ENCODE measurements at regions not wholly inside any gene's neighbourhood (a gene's known extent, or its start where the extent isn't known, plus 50 kb on each side); places are given as distances from the start of the nearest gene placed in this dataset.

DNA sequence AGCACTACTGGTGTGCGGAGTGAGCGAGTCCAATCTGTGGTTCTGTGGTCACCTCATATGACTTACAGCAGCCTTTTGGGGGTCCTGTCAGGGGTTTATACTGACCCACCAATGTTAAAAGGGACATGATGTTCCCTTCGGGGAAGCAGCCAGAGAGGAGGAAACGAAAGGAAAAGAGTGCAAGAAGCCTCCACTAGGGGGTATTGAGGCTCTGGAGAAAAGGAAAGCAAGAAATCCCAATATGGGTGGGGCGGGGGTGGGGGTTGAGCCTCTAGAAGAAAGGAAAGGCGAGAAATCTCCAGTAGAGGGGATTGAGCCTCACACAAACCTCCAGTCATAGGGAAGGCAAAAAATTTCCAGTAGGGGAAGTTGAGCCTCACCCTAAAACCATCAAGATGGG lies 249.3 kb upstream of the ECI2 start:
- TF ChIP-seq, protein P1, sequence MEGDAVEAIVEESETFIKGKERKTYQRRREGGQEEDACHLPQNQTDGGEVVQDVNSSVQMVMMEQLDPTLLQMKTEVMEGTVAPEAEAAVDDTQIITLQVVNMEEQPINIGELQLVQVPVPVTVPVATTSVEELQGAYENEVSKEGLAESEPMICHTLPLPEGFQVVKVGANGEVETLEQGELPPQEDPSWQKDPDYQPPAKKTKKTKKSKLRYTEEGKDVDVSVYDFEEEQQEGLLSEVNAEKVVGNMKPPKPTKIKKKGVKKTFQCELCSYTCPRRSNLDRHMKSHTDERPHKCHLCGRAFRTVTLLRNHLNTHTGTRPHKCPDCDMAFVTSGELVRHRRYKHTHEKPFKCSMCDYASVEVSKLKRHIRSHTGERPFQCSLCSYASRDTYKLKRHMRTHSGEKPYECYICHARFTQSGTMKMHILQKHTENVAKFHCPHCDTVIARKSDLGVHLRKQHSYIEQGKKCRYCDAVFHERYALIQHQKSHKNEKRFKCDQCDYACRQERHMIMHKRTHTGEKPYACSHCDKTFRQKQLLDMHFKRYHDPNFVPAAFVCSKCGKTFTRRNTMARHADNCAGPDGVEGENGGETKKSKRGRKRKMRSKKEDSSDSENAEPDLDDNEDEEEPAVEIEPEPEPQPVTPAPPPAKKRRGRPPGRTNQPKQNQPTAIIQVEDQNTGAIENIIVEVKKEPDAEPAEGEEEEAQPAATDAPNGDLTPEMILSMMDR (IDR thresholded peaks at IDR 0.05), result no peak
- Mint-ChIP-seq H3K9me3 (ENCODE audit: unreplicated experiment) (peaks cover 19% of the 10 kb centered on the region), H3K27ac (ENCODE audit: unreplicated experiment) (no peak overlapping the region), H3K36me3 (ENCODE audit: unreplicated experiment) (peaks cover 6% of the 10 kb centered on the region), H3K4me3 (ENCODE audit: unreplicated experiment) (no peak overlapping the region), H3K27me3 (ENCODE audit: unreplicated experiment) (peaks cover 2% of the 10 kb centered on the region), H3K4me1 (ENCODE audit: unreplicated experiment) (peaks cover 10% of the 10 kb centered on the region)
- DNase-seq (ENCODE audit: extremely low spot score, unreplicated experiment), result no peak

DNA sequence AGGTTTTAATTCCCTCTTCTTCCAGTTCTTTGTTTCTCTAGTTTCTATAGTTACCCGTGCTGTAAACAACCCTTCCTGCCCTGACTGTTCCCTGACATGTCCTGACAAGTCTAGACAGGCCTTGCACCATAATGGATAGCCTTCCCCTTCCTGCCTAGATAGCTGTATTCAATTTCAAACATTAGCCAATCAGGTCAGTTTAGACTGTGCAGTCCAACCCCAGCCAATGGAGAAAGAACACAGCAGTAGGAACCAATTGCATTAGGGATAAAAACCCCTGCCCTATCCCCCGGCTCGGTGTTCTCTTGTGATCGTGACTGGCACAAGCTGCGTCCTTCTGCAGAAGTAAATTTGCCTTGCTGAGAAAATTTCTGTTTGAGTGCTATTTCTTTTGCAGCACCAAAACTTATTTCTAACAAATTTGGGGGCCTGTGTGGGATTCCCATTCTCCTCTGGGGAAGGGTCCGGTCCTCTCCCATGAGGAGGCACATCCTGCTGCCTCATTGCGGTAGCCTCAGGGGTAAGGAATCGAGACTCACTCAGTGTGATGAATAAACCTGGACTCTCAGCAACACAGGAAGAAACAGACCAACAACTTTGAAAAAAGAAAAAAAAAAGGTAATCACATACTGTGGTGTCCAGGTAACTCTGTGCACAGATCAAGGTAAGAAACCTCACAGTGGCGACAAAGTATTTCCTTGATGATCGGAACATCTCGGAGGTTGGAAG lies 248.7 kb upstream of the ECI2 start:
- no peak overlapping the region for H3K27ac Mint-ChIP-seq (ENCODE audit: unreplicated experiment)
- peaks cover 10% of the 10 kb centered on the region for H3K4me1 Mint-ChIP-seq (ENCODE audit: unreplicated experiment)
- H3K4me3 Mint-ChIP-seq (ENCODE audit: unreplicated experiment), result no peak overlapping the region
- peaks cover 20% of the 10 kb centered on the region for H3K9me3 Mint-ChIP-seq (ENCODE audit: unreplicated experiment)
- TF ChIP-seq, protein P1 (IDR thresholded peaks at IDR 0.05), result no peak
- H3K36me3 Mint-ChIP-seq (ENCODE audit: unreplicated experiment), result peaks cover 6% of the 10 kb centered on the region
- DNase-seq (ENCODE audit: extremely low spot score, unreplicated experiment), result no peak
- peaks cover 3% of the 10 kb centered on the region for H3K27me3 Mint-ChIP-seq (ENCODE audit: unreplicated experiment)

DNA sequence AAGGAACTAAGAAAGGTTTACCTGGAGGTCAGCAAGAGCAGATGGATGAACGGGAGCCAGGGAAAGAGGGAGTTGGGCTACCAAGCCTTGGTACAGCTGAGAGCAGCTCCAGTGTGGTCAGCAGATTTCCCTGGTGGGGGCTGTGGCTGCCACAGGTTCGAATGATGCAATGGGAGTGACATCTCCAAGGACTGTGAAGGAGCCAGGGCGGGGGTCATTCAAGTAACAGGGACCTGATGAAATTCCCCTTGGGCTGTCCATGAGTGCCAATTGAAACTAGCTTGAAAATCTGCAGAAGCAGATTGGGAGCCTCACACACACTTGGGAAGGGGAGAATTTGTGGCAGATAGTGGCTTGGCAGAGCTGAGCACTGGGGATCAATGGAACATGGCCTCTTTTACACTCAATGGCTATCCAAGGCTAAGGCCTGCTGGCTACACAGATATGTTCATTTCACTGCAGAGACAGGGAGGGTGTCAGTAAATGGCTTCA lies 247.0 kb upstream of the ECI2 start:
- no peak overlapping the region for H3K27ac Mint-ChIP-seq (ENCODE audit: unreplicated experiment)
- H3K36me3 Mint-ChIP-seq (ENCODE audit: unreplicated experiment), result peaks cover 6% of the 10 kb centered on the region
- no peak for DNase-seq (ENCODE audit: extremely low spot score, unreplicated experiment)
- peaks cover 24% of the 10 kb centered on the region for H3K9me3 Mint-ChIP-seq (ENCODE audit: unreplicated experiment)
- H3K4me3 Mint-ChIP-seq (ENCODE audit: unreplicated experiment), result no peak overlapping the region
- TF ChIP-seq, protein P1 (IDR thresholded peaks at IDR 0.05), result no peak
- peaks cover 7% of the 10 kb centered on the region for H3K27me3 Mint-ChIP-seq (ENCODE audit: unreplicated experiment)
- no peaks in the 10 kb centered on the region for H3K4me1 Mint-ChIP-seq (ENCODE audit: unreplicated experiment)

DNA sequence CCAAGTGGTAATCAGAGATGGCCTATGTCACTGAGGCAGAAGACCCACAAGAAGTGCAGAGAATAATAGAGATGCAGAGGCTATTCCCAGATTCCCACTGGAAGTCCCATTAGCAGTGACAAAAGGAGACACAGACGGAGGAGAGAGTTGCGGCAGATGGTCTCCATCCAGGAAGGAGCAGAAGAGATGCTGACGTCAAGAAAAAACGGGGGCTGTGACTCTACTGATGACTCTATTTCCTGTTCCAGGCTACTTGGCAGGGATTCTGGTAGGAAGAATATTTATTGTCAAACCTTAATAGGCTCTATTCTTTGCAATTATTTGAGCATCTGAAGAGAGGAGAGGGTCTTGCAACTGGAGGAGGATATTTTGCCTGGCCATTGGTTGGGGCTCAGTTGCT lies 246.0 kb upstream of the ECI2 start:
- DNase-seq (ENCODE audit: extremely low spot score, unreplicated experiment), result no peak
- peaks cover 24% of the 10 kb centered on the region for H3K9me3 Mint-ChIP-seq (ENCODE audit: unreplicated experiment)
- TF ChIP-seq, protein P1 (IDR thresholded peaks at IDR 0.05), result no peak
- peaks cover 6% of the 10 kb centered on the region for H3K36me3 Mint-ChIP-seq (ENCODE audit: unreplicated experiment)
- H3K27me3 Mint-ChIP-seq (ENCODE audit: unreplicated experiment), result peaks cover 7% of the 10 kb centered on the region
- no peak overlapping the region for H3K27ac Mint-ChIP-seq (ENCODE audit: unreplicated experiment)
- no peaks in the 10 kb centered on the region for H3K4me1 Mint-ChIP-seq (ENCODE audit: unreplicated experiment)
- no peak overlapping the region for H3K4me3 Mint-ChIP-seq (ENCODE audit: unreplicated experiment)

DNA sequence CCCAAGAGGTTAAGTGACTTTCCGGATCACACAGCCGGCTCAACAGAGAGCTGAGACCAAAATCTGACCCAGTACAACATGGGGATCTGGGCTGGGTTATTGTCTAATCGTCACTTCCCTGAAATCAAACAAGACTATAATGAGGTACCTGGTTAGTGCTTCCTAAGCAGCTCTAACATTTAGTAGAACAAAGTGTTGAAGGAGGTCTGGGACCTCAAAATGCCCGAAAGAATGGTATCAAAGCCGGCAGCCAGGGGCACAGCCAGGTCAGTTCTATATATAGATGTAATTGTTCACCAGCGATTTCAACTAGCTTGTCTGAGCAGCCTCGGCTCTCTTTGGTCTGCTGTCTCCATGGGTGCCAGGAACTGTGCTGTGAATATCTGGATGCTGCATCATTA lies 245.5 kb upstream of the ECI2 start:
- Mint-ChIP-seq H3K9me3 (ENCODE audit: unreplicated experiment) (peaks cover 24% of the 10 kb centered on the region), H3K27me3 (ENCODE audit: unreplicated experiment) (peaks cover 7% of the 10 kb centered on the region), H3K27ac (ENCODE audit: unreplicated experiment) (no peak overlapping the region), H3K4me3 (ENCODE audit: unreplicated experiment) (no peak overlapping the region), H3K4me1 (ENCODE audit: unreplicated experiment) (no peaks in the 10 kb centered on the region), H3K36me3 (ENCODE audit: unreplicated experiment) (peaks cover 6% of the 10 kb centered on the region)
- TF ChIP-seq, protein P1 (IDR thresholded peaks at IDR 0.05), result no peak
- no peak for DNase-seq (ENCODE audit: extremely low spot score, unreplicated experiment)
